GM18909 (cell line): ENCODE measurements at regions not wholly inside any gene's neighbourhood (a gene's known extent, or its start where the extent isn't known, plus 50 kb on each side); places are given as distances from the start of the nearest gene placed in this dataset.

Source experiments
- ATAC-seq: cut with Tn5 transposase; IDR thresholded peaks from one replicate; pipeline ENCODE4 v1.9.1; 2021; ENCODE audit warnings: mild to moderate bottlenecking; ENCODE audit not compliant: unreplicated experiment, poor library complexity

- no peak for ATAC-seq
Observed at GRCh38 chr2:138838851-138839620, 58.8 kb upstream of the NXPH2 start.

DNA sequence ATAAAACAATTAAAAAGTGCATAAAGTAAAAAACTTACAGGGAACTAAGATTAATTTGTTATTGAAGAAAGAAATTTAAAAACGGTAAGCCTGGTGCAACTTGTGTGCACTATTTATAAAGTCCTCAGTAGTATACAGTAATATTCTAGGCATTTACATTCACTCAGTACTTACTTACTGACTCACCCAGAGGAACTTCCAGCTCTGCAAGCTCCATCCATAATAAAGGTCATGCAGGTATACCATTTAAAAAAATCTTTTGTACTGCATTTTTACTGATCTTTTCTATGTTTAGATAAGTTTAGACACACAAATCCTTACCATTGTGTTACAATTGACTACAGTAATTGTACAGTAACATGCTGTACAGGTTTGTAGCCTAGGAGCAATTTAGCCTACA lies 51.5 kb upstream of the NXPH2 start:
- no peak for ATAC-seq

- no peak for ATAC-seq
Observed at GRCh38 chr2:138831154-138831553, 51.0 kb upstream of the NXPH2 start.

- no peak for ATAC-seq
Observed at GRCh38 chr2:138830547-138830946, 50.4 kb upstream of the NXPH2 start.
